ENCODE measurements at regions not wholly inside any gene's neighbourhood (a gene's known extent, or its start where the extent isn't known, plus 50 kb on each side); places are given as distances from the start of the nearest gene placed in this dataset.

GRCh38 chr10:108303149-108303548, 1138.6 kb upstream of the SORCS1 start:
- no peak for TF ChIP-seq CTCF (IDR thresholded peaks at IDR 0.05)
- no peak for TF ChIP-seq EZH2 (IDR thresholded peaks at IDR 0.05; ENCODE audit: borderline replicate concordance, insufficient read depth, low read depth, low read length, poor library complexity, severe bottlenecking)

Measured in B cell (primary cell).